Dermis microvascular lymphatic vessel endothelial cell (primary cell): ENCODE measurements at regions not wholly inside any gene's neighbourhood (a gene's known extent, or its start where the extent isn't known, plus 50 kb on each side); places are given as distances from the start of the nearest gene placed in this dataset.
A peak's percentile ranks its signal among the peaks of the same experiment; 100 is the strongest.

ENCODE experiments used
- DNase-seq, 2 donors: peaks; one replicate each; pipeline versions ENCODE4 v3.0.0 to v3.0.0-alpha.2; 2010; ENCODE audit warnings: low read depth in 2 of 2

DNA sequence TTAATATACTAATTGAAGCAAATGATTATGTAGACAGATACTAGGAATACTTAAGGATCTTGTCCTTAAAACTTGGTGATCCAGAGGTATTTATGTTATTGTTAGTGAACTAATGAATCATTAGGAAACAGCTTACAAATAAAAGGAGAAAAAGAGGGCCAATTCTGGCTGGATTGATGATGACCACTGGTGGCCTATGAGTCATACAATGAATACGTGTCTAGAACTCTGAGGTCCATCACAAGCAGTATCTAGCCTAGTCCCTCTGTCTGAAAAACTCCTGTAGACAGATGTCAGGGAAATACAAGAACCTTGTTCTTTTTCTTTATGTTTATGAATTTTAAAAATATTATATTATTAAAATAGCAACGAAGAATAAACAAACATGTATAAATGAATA is 51.7 kb upstream of the RTL1 start:
- peak in 1 of 2 donors; percentile 31 for DNase-seq

DNA sequence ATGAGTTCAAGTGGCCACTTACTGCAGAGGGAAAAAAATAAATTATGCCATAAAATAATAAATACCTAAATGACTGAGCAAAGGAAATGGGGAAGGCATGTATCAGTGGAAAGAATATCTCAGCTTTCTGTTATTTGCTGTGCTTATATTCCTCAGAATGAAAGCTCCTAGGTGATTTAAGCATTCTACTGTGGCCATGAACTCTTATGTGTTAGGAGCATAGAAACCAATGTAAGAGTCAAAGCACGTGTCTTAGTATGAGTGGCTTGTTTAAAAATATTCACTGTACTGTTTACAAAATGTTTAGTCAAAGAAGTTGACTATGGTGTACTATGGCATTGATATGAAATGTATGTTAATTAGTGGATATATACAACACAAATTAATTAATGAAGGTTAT is 59.0 kb upstream of the RTL1 start:
- no peak for DNase-seq

DNA sequence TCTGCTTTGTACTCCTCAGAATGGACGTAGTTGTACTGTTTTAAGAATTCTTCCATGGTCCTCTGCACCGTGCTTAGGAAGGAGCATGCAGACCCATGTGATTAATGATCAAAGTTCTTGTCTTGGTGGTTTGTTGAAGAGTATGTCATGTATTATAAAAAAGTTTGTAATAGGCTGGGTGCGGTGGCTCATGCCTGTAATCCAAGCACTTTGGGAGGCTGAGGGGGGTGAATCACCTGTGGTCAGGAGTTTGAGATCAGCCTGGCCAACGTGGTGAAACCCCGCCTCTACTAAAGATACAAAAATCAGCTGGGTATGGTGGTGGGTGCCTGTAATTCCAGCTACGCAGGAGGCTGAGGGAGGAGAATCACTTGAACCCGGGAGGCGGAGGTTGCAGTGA is 61.8 kb upstream of the RTL1 start:
- DNase-seq = no peak

DNA sequence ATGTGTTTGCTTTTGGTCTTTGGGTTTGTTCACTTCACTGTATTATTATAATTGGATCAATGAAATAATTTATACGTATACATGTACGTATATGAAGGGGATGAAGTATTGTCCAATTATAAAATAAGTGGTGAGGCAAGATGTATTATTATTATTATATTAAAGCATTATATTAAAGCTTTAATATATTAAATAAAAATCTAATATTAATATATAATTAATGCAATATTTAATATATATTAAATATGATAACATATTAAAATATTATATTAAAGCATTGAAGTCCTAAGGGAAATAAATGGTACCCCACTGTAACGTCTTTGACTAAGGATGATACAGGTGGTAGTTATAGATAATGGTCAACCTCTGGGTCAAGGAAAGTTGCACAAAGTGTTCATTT is 63.7 kb upstream of the RTL1 start:
- DNase-seq = no peak

DNA sequence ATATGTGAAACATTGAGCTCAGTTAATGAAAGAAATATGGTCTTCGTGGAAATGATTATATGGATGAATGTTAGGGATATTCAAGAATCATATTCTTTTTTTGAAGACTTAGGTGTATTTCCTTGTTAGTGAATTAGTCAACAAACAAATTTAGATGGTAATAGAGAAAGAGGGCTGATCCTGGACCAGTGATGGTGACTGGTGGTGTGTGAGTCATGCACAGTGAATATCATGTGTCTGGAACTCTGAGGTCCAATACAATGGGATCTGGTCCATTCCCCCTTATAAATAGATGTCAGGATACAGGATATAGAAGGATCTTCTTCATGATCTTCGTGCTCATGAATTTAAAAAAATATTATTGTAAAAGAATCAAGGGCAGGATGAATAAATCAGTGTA is 64.4 kb upstream of the RTL1 start:
- no peak for DNase-seq

DNA sequence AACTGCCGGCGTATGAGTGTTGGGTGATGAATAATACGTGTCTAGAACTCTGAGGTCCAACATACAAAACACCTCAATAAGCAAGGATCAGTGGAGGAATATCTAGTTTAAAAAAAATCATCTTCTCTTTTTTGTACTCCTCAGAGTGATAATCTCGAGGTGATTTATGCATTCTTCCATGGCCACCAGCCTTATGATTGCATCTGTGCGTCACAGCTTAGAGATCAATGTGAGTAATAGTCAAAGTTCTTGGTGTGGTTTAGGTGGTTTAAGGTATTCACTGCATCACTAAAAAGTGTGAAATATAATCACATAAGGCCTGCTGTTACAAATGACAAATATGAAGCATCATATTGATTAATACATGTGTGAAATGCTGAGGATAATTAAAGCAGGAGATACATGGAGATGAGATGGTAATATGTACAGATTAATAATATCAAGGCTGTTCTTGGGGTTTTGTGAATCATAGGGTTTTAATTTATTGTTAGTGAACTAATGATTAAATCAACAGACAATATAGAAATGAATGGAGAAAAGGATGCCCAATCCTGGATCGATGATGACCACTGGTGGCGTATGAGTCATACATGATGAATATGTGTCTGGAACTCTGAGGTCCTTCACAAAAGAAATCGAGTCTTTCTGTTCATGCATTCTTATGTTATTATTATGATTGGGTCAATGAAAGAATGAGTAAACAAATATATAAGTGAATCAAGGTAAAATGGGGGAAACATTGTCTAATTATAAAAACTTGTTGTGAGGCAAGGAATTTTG is 68.8 kb upstream of the RTL1 start:
- no peak for DNase-seq

GRCh38 chr14:100975671-100976070 is 72.1 kb upstream of the RTL1 start:
- no peak for DNase-seq

DNA sequence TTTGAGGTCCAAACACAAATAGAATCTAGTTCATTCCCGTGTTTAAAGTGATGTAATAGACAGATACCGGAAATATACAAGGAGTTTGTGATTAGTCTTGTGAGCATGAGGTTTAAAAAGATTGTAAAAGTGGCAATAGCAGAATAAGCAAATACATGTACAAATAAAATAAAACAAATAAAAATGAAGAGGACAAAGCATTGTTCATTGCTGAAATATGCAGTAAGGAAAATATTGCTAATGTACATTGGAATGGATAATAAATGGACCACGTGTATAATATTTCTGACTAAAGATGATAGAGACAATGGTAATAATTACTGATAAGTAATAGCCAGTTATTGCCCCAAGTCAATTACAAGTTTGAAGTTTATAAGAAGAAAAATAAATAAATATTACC is 75.6 kb upstream of the RTL1 start:
- DNase-seq = no peak

- peak in 1 of 2 donors; percentile 12 for DNase-seq
Observed at GRCh38 chr14:100979780-100980179, 76.3 kb upstream of the RTL1 start.

DNA sequence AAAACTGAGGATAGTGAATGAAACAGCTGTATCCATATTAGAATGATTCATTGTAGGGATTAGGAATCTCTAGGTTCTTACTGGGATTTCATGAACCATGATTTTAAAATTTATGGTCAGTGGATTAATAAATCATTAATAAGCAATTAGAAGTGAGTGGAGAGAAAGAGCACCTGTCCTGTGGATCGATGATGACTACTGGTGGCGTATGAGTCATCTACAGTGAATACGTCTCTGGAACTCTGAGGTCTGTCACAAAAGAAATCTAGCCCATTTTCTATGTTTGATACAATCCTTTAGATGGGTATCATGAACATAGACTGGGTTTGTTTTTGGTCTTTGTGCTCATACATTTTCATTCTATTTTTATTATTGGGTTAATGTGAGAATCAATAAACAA is 77.3 kb upstream of the RTL1 start:
- DNase-seq = no peak

DNA sequence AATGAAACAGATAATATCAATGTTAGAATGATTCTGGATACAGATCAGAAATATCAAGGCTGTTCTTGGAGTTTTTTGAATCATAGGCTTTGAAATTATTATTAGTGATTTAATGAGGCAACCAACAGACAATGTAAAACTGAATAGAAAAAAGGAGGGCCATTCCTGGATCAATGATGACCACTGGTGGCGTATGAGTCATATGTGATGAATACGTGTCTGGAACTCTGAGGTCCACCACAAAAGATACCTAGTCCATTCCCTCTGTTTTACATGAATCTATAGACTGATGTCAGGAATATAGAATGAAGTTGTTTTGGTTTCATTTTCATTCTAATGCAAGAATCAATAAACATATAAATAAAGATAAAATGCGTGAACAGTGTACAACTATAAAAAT is 78.3 kb upstream of the RTL1 start:
- DNase-seq = no peak

- no peak for DNase-seq
Observed at GRCh38 chr14:100982353-100982752, 78.8 kb upstream of the RTL1 start.

- DNase-seq = peak in 1 of 2 donors; percentile 19
Observed at GRCh38 chr14:100982762-100983161, 79.2 kb upstream of the RTL1 start.

DNA sequence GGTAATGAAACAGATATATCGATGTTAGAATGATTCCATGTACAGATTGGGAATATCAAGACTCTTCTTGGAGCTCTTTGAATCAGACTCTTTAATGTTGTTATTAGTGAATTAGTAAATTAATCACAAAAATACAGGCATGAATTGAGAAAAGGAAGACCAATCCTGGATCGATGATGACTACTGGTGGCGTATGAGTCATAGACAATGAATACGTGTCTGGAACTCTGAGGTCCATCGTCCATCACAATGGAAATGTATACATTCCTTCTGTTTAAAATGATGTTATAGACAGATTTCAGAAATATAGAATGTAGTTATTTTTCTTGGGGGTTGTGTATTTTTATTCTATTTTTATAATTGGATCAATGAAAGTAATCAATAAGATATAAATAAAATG is 80.2 kb upstream of the RTL1 start:
- DNase-seq = no peak

- peak in 1 of 2 donors; percentile 53 for DNase-seq
Observed at GRCh38 chr14:100988011-100988410, 84.5 kb upstream of the RTL1 start.

DNA sequence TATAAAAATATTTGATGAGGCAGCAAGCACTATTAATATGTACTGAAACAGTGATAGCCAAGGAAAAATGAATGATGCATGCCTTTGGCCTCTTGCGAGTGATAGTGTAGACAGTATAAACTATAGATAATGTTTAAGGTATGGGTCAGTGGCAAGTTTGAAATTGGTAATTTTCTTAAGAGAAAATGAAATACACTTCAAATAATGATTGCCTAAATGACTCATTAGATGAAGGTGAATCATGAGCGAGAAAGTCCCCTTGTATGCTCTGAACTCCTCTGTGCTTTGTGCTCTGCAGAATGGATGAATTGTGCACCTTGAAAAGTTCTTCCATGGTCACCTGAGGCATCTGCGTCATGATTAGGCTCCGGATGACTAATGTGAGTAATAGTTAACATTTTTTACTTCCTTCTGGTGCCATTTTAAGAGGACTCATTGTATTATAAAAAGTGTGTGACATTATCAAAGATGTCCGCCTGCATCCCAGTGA is 84.9 kb upstream of the RTL1 start:
- peak in 1 of 2 donors; percentile 34 for DNase-seq

DNA sequence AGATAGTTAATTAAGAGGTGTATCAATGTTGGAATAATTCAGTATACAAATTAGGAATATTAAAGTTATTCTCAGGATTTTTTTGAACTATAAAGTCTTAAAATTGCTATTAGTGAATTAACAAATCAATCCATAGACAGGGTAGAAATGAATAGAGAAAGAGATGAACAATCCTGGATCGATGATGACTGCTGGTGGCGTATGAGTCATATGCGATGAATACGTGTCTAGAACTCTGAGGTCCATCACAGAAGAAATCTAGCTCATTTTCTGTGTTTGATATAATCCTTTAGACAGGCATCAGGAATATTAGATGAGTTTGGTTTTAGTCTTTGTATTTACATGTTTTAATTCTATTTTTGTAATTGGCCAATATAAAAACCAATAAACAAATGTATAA is 85.4 kb upstream of the RTL1 start:
- DNase-seq = no peak

GRCh38 chr14:100989924-100990323 is 86.4 kb upstream of the RTL1 start:
- DNase-seq = peak in 1 of 2 donors; percentile 7

DNA sequence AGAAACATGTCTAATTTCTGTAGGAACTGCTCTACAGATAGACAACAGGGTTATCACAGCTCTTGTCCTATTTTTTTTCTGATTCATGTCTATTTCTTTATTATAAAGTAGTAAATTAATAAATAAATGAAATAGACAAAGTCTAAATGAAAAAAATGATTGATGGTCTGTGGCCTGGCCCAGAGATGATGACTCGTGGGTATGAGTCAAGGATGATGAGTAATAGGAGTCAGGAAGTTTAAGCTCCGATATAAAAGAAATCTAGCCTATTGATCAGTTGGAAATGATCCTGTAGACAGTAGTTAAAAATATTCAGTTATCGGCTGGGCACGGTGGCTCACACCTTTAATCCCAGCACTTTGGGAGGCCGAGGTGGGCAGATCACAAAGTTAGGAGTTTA is 90.6 kb upstream of the RTL1 start:
- peak in 1 of 2 donors; percentile 37 for DNase-seq

GRCh38 chr14:100994756-100995330 is 91.3 kb upstream of the RTL1 start:
- DNase-seq = no peak

DNA sequence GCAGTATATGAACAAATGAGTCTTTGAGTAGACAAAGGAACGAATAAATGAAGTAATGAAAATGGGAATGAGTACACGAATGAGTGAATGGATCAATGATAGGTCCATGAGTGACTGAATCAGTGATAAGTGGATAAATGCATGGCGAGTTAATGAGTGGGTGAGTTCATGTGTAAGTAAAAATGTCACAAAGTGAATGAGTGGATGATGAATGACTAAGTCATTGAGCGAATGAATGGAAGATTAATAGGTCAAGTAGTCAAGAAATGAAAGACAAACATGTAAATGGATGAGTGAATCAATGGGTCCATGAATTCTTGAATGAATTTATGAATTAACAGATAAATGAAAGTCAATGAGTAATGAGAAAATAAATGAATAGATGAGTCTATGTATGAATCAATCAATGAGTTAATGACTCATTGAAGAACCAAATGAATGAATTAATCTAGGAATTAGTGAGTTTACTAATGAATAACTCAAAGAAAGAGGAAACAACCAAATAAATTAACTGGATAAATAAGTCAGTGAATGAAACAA is 97.3 kb upstream of the RTL1 start:
- no peak for DNase-seq

- DNase-seq = no peak
Observed at GRCh38 chr14:101001311-101002069, 98.0 kb upstream of the RTL1 start.
